HG03558 (cell line): ENCODE measurements at regions not wholly inside any gene's neighbourhood (a gene's known extent, or its start where the extent isn't known, plus 50 kb on each side); places are given as distances from the start of the nearest gene placed in this dataset.
"Not testable (repeated sequence)": the region's sequence is repeated elsewhere in the genome, so short reads cannot be mapped to it uniquely, and the experiment has no call there.

Experiments used
- ATAC-seq: cut with Tn5 transposase; IDR thresholded peaks from one replicate; pipeline ENCODE4 v1.9.1; 2021; ENCODE audit warnings: moderate number of reproducible peaks; ENCODE audit not compliant: unreplicated experiment; ENCODE audit errors: extremely low read depth

DNA sequence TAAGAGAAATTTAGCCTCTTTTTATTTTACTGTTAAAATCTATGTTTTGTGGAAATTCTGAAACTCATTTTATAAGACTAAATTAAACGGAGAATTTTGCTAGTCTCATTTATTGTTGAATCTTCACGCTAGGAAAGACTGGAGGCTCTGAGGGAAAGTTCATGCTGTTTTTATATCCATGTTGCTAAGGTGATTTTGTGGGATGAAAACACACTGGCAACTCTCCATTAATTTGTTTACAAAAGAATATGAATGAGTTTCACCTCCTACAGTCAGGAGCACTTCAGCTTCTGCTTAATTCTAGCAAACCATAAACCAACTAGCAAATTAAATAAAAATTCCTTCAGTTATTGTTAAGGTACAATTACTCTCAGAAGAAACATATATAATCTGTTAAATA lies 195.4 kb downstream of the RAP2B start:
- ATAC-seq = no peak

GRCh38 chr3:153369561-153370374 lies 207.7 kb downstream of the RAP2B start:
- no peak for ATAC-seq

DNA sequence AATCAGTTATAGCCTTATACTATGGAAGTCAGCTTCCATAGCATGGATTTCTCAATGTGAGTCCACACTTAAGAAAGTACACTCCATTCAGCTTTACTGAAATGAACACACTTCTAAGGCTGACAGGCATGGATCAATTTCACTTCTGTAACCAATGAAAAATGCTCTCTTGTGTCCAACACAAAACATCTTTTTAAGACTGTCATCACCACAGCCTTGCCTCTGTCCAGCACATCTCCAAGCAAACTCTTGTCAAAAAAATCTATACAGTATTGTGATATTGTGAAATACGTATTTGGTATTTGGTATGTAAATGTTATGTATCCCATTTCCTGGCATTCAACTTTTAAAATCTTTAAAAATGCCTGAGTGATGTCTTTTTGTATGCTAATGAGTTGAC lies 208.7 kb downstream of the RAP2B start:
- no peak for ATAC-seq

- ATAC-seq = no peak
These were observed 210.3 kb downstream of the RAP2B start for GRCh38 chr3:153372326-153372725.

- ATAC-seq = no peak
These were observed 211.6 kb downstream of the RAP2B start for GRCh38 chr3:153373606-153374005.

GRCh38 chr3:153378366-153378765 lies 216.3 kb downstream of the RAP2B start:
- not testable (repeated sequence) for ATAC-seq

DNA sequence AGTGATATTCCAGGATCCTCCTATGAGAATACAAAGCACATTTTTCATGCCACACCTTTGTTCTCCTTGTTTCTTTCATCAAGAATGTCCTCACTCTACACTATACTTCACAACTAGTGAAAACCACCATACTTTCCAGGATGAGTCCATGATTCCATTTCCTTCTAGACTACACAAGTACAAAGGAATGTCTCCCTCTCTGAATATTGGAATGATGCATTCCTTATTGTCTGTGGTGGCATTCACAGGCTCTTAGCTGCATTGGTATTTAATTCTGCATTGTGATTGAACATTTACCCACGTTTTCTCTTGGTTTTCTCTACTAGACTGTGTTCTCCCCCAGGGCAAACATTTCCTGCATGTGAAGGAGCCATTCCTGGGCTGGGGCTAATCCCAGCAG lies 217.5 kb downstream of the RAP2B start:
- ATAC-seq = no peak

- no peak for ATAC-seq
These were observed 223.3 kb downstream of the RAP2B start for GRCh38 chr3:153385343-153385742.

DNA sequence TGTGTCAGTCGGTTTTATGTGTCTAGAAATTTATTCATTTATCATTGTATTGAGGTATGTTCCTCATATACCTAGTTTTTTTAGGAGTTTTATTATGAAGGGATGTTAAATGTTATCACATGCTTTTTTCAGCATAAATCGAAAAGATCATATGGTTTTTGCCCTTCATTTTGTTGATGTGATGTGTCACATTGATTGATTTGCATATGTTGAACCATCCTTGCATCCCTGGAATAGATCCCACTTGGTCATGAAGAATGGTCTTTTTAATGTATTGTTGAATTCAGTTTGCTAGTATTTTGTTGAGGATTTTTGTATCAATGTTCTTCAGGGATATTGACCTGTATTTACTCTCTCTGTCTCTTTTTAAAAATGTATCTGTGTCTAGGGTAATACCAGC lies 230.3 kb downstream of the RAP2B start:
- ATAC-seq = no peak

DNA sequence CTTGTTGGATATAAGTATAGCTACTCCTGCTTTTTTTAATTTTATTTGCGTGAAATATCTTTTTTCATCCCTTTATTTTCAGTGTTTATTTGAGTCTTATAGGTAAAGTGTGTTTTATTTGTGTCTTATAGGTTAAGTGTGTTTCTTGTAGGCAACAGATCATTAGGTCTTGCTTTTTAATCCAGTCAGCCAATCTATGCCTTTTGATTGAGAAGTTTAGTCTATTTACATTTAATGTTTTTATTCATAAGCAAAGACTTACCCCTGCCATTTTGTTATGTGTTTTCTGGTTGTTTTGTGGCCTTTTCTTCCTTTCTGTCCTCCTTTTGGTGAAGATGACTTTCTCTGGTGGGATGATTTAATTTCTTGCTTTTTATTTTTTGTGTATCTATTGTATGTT lies 232.0 kb downstream of the RAP2B start:
- no peak for ATAC-seq

- no peak for ATAC-seq
These were observed 234.6 kb downstream of the RAP2B start for GRCh38 chr3:153396581-153396980.

DNA sequence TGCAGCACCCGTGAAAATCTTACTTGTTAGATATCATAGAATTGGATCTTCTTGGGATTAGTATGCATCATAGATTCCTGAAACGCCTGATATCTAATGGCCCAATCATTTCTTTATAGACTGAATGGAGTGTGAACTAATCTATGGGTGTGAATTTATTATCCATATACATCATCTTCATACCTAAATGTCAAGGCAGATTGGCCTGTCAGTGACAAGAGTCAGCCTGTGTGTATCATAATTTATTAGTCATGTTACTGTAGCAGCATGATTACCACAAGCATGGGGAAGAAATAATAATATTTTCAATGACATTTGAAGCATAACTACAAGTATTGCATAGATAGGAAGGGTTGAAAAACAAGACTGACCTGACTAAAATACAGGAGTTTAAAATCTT lies 235.8 kb downstream of the RAP2B start:
- ATAC-seq = no peak

DNA sequence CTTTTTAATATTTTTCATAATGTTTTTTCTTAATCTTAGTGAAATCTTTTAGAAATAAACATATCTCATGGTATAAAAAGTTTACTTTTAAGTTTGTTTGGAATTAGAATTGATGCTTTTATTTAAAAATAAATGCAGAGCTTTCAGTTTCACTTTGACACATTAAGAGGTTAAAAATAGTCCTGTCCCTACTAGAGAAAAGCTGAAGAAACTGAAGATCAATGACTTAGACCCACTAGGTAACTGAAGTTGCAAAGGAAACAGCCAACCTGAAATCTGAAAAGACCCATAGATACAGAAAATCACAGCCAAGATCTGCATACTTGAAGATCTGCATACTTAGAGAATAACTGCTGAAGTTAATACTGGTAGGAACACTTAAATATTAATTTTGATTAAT lies 237.6 kb downstream of the RAP2B start:
- ATAC-seq = peak; percentile 63

DNA sequence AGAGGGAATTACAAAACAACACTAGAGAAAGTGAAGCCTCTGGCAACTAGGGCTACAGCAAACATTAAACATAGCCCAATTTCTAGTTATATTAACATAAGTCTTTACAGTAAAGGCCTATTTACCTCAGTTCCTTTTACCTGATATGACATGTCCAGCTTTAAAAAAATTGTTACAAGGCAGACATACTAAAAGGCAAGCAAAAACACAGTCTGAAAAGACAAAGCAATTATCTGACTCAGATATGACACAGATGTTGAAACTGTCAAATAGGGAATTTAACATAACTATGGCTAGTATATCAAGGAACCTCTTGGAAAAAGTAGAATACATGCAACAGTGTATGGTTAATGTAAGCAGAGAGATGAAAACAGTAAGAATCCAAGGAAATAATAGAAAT lies 238.6 kb downstream of the RAP2B start:
- no peak for ATAC-seq

- ATAC-seq = no peak
These were observed 242.1 kb downstream of the RAP2B start for GRCh38 chr3:153404157-153404556.

- ATAC-seq = not testable (repeated sequence)
These were observed 243.3 kb downstream of the RAP2B start for GRCh38 chr3:153405320-153405719.

- no peak for ATAC-seq
These were observed 248.5 kb downstream of the RAP2B start for GRCh38 chr3:153410517-153410916.

- ATAC-seq = no peak
These were observed 253.0 kb downstream of the RAP2B start for GRCh38 chr3:153414982-153415381.

DNA sequence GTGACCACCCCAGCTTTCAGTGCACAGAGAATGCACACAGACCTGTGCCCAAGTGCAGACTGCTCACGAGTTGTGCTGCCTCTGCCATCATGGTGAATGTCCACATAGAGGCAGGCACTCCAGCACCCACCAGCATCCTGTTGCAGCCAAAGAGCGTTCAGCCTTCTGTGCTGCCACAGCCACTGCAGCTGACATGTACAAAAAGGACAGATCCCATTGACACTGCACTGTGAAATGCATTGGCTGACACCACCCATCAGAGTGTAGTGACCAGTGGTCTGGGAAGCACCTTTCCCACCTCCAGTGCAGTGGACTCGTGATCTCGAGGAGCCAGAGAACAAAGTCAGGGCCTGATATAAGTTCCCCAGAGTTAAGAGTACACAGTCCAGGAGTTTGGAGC lies 260.3 kb downstream of the RAP2B start:
- ATAC-seq = no peak

DNA sequence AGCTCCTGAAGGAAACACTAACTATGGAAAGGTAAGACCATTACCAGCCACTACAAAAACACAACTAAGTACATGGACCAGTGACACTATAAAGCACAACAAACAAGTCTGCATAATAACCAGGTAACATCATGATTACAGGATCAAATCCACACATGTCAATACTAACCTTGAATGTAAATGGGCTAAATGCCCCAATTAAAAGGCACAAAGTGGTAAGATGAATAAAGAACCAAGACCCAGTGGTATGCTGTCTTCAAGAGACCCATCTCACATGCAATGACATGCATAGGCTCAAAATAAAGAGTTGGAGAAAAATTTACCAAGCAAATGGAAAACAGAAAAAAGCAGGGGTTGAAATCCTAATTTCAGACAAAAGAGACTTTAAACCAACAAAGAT lies 261.8 kb downstream of the RAP2B start:
- ATAC-seq = not testable (repeated sequence)

DNA sequence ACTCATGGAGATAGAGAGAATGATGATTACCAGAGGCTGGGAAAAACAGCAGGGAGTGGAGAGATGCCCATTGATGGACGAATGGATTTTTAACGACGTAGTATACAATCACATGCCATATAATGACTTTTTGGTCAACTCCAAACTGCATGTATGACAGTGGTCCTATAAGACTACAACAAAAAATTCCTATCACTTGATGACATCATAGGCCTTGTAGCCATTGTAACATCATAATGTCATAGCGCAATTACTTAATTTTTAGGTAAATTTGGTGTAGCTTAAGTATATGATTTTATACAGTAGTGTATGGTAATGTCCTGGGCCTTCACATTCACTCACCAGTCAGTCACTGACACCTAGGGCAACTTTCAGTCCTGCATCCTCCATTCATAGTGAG lies 264.3 kb downstream of the RAP2B start:
- ATAC-seq = no peak

GRCh38 chr3:153426803-153427202 lies 264.8 kb downstream of the RAP2B start:
- ATAC-seq = no peak
